ENCODE measurements at regions not wholly inside any gene's neighbourhood (a gene's known extent, or its start where the extent isn't known, plus 50 kb on each side); places are given as distances from the start of the nearest gene placed in this dataset.

DNA sequence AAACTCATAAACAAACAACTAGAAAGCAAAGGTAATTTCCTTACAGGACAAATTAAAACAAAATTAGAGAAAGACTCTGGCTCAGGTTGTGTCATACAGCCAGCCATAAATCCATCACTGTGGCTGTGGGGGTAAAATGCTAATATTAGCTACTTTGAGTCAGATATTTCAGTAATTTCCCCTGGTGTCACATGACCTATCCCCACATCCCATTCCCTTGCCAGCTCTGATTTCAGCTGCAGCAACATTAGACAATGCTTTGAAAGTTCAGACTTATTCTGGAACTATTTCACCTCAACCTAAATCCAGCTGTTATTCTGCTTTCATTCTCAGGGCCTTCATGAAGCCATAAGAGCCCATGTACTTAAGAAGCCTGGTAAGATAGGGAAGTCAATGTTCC is 55.3 kb downstream of the RPL10L start:
- TF ChIP-seq, protein P1, sequence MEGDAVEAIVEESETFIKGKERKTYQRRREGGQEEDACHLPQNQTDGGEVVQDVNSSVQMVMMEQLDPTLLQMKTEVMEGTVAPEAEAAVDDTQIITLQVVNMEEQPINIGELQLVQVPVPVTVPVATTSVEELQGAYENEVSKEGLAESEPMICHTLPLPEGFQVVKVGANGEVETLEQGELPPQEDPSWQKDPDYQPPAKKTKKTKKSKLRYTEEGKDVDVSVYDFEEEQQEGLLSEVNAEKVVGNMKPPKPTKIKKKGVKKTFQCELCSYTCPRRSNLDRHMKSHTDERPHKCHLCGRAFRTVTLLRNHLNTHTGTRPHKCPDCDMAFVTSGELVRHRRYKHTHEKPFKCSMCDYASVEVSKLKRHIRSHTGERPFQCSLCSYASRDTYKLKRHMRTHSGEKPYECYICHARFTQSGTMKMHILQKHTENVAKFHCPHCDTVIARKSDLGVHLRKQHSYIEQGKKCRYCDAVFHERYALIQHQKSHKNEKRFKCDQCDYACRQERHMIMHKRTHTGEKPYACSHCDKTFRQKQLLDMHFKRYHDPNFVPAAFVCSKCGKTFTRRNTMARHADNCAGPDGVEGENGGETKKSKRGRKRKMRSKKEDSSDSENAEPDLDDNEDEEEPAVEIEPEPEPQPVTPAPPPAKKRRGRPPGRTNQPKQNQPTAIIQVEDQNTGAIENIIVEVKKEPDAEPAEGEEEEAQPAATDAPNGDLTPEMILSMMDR (IDR thresholded peaks at IDR 0.05; ENCODE audit: low read depth, low read length, missing control alignments), result no peak
- DNase-seq (ENCODE audit: low read depth), result no peak
- no peak overlapping the region for H3K4me3 ChIP-seq (ENCODE audit: low read depth, low read length)
- in situ Hi-C loops (cut with HindIII; ENCODE audit: low sequenced_read_pairs), result no loop called here

DNA sequence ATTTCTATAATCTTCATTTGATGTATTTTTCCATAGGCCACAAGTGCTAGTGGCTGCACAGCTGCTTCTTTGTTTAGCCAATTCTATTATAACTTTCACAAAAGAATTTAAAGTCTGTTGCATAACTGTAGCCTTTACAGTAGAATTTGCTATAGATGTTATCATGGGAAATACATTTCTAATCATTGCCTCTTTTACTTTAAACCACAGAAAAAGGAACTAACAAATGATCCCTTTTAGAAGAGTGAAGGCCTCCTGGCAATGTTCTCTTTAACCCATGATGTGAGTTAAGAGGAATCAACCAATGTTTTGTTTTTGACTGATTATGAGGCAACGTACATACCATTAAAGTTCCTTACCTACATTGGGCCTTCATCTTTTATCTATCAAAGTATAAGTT is 68.8 kb downstream of the RPL10L start:
- DNase-seq (ENCODE audit: low read depth), result no peak
- TF ChIP-seq, protein P1 (IDR thresholded peaks at IDR 0.05; ENCODE audit: low read depth, low read length, missing control alignments), result no peak
- in situ Hi-C loops (cut with HindIII; ENCODE audit: low sequenced_read_pairs), result no loop called here
- H3K4me3 ChIP-seq (ENCODE audit: low read depth, low read length), result no peak overlapping the region

DNA sequence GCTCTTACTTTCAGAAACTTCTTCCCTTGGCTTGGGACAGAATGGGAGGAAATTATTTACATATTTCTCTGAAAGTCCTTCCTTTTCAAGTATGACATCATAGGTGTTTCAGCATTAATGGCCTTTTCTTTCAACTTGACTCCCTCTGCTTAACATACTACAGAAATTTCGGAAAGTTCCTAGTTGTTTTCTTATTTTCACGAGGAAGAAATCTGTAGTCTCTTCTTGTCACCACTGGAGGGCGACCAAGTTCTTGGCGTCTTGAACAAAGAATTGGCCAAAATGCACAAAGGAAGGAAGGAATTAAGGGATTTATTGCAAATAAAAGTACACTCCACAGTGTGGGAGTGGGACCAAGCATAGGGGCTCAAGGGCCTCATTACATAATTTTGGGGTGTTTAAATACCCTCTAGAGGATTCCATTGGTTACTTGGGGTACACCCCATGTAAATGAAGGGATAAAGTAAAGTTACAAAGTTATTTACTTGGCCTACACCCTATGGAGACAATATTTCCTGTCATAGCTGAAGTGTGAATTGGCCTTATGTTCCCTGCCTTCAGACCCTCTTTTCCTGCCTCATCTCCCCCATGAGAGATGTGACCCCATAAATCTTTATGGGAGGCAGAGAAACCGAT is 70.4 kb downstream of the RPL10L start:
- TF ChIP-seq, protein P1 (IDR thresholded peaks at IDR 0.05; ENCODE audit: low read depth, low read length, missing control alignments), result peak; percentile 51
- in situ Hi-C loops (cut with HindIII; ENCODE audit: low sequenced_read_pairs), result no loop called here
- H3K4me3 ChIP-seq (ENCODE audit: low read depth, low read length), result no peak overlapping the region
- peak; percentile 31 for DNase-seq (ENCODE audit: low read depth)

DNA sequence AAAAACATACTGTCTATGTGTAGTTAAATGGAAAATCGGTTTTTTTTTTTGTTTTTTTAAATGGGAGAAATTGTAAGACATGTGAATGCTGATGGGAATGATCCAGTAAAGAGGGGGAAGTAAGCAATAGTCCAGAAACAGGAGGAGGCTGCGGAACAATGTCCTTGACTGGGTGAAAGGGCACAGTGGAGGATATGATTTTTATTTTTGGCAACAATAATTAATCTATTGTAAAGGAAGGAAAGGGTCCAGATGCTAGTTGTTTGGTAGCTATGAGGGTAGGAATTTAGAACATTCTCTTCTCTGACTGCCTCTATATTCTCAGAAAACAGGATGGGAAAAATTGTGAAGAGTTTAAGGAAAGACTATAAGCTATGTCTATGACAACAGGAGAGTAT is 76.6 kb downstream of the RPL10L start:
- TF ChIP-seq, protein P1 (IDR thresholded peaks at IDR 0.05; ENCODE audit: low read depth, low read length, missing control alignments), result no peak
- H3K4me3 ChIP-seq (ENCODE audit: low read depth, low read length), result no peak overlapping the region
- DNase-seq (ENCODE audit: low read depth), result no peak
- in situ Hi-C loops (cut with HindIII; ENCODE audit: low sequenced_read_pairs), result no loop called here

DNA sequence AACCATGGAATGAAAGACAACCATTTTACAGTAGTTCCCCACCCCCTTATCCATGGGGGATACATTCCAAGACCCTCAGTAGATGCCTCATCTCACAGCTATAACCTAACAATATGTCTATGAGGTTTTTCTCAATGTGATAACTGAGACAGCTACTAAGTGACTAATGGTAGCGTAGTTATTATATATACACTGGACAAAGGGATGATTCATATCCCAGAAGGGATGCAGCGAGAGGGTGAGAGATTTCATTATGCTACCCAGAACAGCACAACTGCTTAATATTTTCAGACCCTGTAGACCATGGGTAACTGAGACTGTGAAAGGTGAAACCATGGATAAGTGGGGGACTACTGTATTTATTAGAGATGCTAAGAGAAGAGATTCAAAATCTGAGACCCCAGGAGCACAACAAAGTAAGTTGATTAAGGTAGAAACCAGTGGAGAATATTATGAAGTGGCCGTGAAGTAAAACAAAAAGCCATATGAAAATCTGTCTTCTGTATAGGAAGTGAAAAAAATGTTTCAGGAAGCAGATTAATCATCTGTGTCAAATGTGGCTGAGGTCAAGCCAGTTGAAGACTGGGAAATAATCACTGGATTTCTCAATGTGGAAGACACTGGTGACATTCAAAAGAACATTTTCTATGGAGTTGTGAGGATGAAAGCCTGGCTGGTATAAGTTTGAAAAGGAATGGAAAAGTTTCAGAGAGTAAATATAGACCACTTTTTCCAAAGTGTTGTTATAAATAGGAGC is 77.2 kb downstream of the RPL10L start:
- no peak for DNase-seq (ENCODE audit: low read depth)
- TF ChIP-seq, protein P1 (IDR thresholded peaks at IDR 0.05; ENCODE audit: low read depth, low read length, missing control alignments), result no peak
- in situ Hi-C loops (cut with HindIII; ENCODE audit: low sequenced_read_pairs), result no loop called here
- H3K4me3 ChIP-seq (ENCODE audit: low read depth, low read length), result no peak overlapping the region

DNA sequence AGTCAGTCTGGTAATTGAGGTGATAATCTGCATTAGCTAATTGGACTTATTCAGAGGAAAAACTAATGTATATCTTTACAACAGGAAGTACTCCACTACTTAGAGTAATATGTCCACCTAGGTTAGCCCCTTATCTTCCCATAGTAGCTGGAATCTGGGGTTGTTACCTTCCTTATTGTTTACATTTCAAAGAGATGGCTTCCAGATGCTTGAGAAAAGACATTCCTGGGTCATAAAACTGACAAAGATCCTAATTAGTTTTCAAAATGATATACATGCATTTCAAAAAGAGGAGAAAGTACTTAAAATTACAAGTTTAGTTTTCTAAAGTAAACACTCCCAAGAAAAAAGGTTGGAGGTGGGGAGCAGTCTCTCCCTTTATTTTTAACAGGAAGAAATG is 78.1 kb downstream of the RPL10L start:
- DNase-seq (ENCODE audit: low read depth), result no peak
- no peak overlapping the region for H3K4me3 ChIP-seq (ENCODE audit: low read depth, low read length)
- in situ Hi-C loops (cut with HindIII; ENCODE audit: low sequenced_read_pairs), result no loop called here
- TF ChIP-seq, protein P1 (IDR thresholded peaks at IDR 0.05; ENCODE audit: low read depth, low read length, missing control alignments), result no peak

Data from astrocyte of the cerebellum (primary cell).